ENCODE measurements at regions not wholly inside any gene's neighbourhood (a gene's known extent, or its start where the extent isn't known, plus 50 kb on each side); places are given as distances from the start of the nearest gene placed in this dataset.
"Not testable (repeated sequence)": the region's sequence is repeated elsewhere in the genome, so short reads cannot be mapped to it uniquely, and the experiment has no call there.

- DNase-seq = peak; percentile 0
Observed at GRCh38 chr20:43404878-43405277, 52.8 kb upstream of the SRSF6 start.

GRCh38 chr20:43400882-43401281 is 56.8 kb upstream of the SRSF6 start:
- not testable (repeated sequence) for DNase-seq

- no peak for DNase-seq
Observed at GRCh38 chr20:43398676-43399324, 58.9 kb upstream of the SRSF6 start.

- DNase-seq = no peak
Observed at GRCh38 chr20:43397147-43397546, 60.5 kb upstream of the SRSF6 start.

DNA sequence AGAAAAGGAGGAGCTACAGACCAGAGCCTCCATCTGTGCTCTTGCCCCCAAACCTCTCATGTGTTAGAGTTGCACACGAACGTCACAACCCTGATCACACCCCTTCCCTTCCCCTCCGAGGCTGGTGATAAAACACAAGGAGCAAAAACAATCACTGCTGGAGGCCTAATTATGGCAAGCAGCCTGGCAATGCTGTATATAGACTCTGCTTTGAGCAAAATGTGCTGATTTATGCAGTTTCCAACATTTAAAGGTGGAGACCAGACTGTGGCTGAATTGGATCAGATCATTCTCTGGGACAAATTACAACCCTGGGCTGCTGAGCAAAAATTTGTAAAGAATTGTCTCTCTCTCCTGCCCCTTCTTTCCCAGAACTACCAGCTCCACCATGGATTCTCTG is 64.6 kb upstream of the SRSF6 start:
- no peak for DNase-seq

- no peak for DNase-seq
Observed at GRCh38 chr20:43392561-43392960, 65.1 kb upstream of the SRSF6 start.

DNA sequence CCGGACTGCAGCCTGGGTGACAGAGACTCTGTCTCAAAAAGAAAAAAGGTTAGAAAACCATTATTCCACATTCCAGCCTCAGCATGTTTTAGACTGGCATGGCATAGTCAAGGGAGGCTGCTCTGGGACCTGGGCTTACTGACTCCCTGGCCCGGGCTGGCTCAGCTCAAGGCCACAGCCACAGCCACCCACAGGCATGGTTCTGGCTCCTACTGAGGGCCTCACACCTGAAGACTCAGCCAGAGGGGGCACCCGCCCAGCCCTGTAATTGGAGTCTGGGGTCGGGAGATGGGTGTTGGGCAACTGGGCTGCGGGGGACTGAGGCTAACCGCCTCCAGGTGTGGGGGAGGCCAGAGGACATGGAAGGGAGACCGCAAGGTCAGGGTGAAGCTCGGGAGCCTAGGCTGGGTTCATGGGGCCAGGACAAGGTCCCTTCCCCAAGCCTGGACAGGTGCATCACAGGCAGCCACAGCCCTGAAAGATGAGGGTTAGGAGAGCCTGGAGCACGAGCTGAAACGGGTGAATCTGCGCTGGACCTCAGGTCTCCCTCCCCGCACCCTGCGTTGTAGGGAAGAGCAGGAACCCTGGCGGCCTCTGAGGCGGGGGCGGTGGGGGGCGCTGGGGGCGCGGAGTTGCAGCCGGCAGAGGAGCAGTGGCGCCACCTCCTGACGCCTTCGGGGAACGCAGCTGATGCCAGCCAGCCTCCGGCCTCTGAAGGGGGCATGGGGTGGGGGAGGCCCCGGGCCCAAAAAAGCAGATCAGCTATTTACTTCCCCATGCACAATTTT is 67.7 kb upstream of the SRSF6 start:
- DNase-seq = peak; percentile 0

DNA sequence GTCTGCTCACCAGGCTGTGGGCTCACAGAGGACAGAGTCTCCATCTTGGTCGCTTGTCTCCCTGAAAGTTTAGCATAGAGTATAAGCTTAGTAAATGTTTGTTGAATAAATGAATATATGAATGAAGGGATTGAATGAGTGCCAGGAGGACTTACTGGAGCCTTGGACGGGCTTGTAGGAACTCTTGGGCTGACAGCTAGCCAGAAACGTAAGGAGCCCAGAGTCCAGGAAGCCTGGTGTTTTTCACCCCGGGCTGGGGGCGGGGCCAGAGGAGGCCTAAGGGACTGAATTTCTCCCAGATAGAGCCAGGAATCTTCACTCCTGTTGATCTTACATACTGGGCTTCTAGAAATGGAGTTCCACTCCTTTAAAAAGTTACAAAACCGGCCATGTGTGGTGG is 68.5 kb upstream of the SRSF6 start:
- no peak for DNase-seq

- DNase-seq = no peak
Observed at GRCh38 chr20:43388268-43389002, 69.3 kb upstream of the SRSF6 start.

DNA sequence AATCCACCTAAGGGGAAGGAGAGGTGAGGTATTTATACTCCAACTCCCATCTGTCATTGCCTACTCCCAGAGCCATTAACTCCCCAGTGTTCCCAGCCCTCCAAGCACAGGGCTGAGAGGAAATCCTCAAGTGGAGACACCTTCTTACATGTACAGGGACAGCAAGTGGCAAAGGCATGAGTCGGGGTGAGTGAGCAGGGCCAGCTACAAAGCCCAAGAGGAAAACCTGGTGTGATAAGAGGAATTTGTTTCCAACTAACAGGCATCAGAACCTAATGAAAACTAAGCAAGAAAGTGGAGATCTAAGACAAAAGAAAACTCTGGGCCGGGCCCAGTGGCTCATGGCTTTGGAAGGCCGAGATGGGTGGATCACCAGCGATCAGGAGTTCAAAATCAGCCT is 70.0 kb upstream of the SRSF6 start:
- DNase-seq = no peak

GRCh38 chr20:43386878-43387277 is 70.8 kb upstream of the SRSF6 start:
- DNase-seq = no peak

- no peak for DNase-seq
Observed at GRCh38 chr20:43385914-43386313, 71.8 kb upstream of the SRSF6 start.

- DNase-seq = no peak
Observed at GRCh38 chr20:43384101-43384940, 73.4 kb upstream of the SRSF6 start.

DNA sequence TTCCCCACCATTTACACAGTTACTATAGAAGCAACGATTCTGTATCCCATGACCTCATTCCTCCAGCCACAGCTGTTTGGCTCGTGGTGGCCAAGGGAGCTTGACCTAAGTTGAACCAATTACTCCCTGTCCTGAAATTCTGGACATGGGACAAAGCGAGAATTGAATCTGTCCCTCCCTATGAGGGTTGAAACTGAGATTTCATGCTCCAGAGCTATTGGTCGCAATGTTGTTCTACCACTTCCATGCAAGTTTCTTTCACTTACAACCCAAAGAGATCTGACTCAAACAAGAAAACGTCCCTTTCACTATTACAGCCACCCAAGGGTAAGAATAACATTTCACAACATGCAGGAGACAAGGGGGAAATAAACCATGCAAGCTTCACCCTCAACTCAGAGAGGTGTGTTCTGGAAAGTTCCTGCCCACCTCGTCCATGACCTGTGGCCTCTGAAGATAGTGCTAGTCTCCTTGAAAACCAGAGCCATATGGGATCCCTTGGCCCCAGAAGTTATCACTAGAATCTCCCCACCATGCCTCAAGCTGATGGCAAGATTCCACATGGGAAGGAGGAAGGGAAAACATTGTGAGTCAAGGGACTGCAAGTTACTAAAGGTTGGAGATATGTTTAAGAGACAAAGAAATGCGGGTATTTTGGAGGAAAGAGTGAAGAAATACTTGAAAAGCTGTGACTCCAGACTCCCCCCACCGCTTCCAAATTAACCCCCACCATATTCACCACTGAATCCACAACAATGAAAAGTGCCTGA is 74.5 kb upstream of the SRSF6 start:
- no peak for DNase-seq

DNA sequence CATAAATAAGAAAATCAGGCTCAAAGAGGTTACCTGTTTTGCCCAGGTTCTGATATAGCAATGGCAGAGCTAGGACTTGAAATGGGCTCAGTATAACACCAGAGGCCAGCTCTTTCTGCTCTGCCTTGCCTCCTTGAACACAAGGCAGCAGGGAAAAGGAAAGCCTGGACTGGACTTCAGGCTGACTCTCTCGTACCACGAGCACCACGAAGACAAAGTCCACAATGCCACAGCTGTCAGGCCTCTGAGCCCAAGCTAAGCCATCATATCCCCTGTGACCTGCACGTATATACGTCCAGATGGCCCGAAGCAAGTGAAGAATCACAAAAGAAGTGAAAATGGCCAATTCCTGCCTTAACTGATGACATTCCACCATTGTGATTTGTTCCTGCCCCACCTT is 75.6 kb upstream of the SRSF6 start:
- not testable (repeated sequence) for DNase-seq

DNA sequence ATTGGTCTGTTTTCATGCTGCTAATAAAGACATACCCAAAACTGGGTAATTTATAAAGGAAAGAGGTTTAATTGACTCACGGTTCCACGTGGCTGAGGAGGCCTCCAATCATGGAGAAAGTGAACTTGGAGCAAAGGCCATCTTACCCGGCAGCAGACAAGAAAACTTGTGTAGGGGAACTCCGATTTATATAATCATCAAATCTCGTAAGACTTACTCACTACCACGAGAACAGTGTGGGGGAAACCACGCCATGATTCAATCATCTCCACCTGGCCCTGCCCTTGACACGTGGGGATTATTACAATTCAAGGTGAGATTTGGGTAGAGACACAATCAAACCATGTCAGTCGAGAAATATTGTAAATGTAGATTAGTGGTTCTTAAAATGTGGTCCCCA is 76.2 kb upstream of the SRSF6 start:
- DNase-seq = not testable (repeated sequence)

GRCh38 chr20:43379239-43379917 is 78.3 kb upstream of the SRSF6 start:
- DNase-seq = no peak

DNA sequence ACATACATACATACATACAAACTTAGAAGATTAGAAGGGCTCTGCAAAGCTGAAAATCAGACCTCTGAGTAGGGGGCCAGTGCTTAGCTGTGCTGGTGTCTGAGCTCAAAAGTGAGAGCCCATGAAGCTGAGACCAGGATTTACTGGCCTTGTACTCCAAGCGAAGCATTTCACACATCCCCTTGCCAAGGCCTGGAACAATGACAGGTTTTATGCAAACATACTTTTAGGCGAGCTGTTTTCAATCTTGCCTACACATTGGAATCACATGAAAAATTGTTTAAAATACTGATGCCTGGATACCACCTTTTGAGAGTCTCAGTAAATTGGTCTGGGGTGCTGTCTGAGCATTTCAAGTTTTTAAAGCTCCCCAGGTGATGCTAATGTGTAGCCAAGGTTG is 80.9 kb upstream of the SRSF6 start:
- no peak for DNase-seq

DNA sequence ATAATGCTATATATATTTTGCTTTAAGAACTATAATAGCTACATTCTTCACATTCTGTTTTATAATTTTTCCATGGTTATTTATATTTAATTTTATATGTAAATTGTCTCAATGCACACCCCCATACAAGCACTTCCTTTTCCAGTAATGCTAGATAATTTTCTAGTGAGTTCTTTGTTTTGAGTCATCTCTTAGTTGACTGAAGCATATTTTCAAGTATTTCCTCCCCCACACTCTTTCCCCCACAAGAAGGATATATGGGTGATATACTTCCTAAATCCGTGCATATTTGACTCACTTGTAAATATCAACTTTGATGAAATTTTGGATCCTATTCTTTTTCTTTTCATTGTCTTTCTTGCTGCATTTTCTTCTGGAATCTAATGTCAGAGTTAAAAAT is 82.1 kb upstream of the SRSF6 start:
- no peak for DNase-seq

- DNase-seq = no peak
Observed at GRCh38 chr20:43372051-43372450, 85.6 kb upstream of the SRSF6 start.

- no peak for DNase-seq
Observed at GRCh38 chr20:43365691-43366090, 92.0 kb upstream of the SRSF6 start.

DNA sequence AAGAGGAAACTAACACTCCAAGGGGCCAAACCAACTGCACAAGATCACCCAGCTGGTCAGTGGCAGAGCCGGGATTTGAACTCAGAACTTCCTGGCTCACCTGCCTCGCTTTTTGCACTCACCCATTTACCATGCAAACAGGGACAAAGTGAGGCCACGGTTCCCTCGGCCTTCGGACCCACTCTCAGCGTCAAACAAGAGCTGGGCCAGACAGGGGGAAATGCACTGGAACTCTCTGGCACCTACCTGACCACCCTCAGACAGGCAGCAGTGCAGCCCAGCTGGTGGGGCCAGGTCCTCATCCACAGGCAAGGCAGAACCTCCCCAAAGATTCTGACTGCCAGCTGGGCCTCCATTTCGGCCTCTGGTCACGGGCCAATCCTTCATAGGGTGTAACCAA is 93.7 kb upstream of the SRSF6 start:
- no peak for DNase-seq
